Left forelimb (tissue), 1 donor: ENCODE measurements at regions not wholly inside any gene's neighbourhood (a gene's known extent, or its start where the extent isn't known, plus 50 kb on each side); places are given as distances from the start of the nearest gene placed in this dataset.
"Not testable (repeated sequence)": the region's sequence is repeated elsewhere in the genome, so short reads cannot be mapped to it uniquely, and the experiment has no call there.

Source experiments
- DNase-seq: peaks from one replicate; pipeline ENCODE4 v3.0.0-alpha.2; 2018; ENCODE audit warnings: low spot score

DNA sequence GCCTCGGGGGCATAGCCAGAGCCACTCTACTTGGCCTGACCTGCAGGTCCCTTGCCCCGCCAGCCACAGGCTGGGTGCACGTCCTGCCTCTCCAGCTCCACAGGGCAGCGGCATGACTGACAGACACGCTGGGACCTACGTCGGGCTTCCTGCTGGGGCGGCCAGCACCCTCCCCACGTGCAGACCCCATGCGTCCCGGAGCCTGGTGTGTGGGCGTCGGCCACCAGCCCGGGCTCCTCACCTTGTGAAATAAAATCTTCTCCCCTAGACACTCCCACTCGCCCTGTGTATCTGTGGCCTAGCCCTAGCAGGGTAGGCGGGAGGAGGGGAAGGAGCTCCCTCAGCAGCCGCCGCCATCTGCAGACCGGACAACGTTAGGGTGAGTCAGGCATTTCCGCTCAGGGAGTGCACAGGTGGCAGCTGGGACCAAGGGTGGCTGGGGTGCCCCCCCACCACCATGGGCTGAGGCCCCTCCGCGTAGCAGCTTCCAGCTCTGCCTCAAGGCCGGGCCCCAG is 119.5 kb downstream of the IGLL1 start:
- DNase-seq = not testable (repeated sequence)

DNA sequence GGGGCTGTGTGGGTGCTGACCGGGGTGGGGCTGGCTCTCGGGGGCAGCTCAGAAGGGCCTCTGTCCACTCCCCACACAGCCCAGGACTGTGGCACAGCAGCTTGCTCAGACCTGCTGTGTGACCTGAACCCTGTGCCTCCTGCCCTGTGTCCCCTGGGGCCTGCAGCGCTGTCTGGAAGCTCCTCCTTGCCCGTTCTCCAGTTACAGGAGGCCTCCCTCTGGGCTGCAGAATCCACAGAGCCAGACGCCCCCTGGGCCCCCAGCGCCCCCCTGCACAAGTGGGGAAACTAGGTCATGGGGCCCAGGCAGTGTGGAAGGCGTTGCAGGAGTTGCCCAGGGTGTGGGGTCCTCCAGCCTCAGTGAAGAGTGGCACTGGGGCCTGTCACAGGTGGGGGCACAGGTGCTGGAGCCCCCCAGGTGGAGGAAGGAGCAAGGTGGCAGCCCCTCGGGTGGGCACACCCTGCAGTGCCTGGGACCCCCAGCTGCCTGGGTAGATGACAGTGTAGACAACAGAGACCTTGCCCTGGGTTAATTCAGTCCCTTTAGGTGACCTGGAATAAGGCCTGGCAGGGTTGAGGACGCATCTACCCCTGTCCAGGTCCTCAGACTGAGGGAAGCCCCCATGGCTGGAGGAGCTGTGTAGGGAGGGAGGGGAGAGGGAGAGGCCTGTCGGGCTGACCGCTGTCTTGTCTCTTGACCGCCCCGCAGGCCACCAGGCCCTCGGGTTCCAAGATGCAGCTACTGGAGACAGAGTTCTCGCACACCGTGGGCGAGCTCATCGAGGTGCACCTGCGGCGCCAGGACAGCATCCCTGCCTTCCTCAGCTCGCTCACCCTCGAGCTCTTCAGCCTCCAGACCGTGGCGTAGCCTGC is 120.2 kb downstream of the IGLL1 start:
- not testable (repeated sequence) for DNase-seq

GRCh38 chr22:23458663-23459541 is 121.2 kb downstream of the IGLL1 start:
- no peak for DNase-seq

GRCh38 chr22:23457380-23457985 is 122.6 kb downstream of the IGLL1 start:
- no peak for DNase-seq

DNA sequence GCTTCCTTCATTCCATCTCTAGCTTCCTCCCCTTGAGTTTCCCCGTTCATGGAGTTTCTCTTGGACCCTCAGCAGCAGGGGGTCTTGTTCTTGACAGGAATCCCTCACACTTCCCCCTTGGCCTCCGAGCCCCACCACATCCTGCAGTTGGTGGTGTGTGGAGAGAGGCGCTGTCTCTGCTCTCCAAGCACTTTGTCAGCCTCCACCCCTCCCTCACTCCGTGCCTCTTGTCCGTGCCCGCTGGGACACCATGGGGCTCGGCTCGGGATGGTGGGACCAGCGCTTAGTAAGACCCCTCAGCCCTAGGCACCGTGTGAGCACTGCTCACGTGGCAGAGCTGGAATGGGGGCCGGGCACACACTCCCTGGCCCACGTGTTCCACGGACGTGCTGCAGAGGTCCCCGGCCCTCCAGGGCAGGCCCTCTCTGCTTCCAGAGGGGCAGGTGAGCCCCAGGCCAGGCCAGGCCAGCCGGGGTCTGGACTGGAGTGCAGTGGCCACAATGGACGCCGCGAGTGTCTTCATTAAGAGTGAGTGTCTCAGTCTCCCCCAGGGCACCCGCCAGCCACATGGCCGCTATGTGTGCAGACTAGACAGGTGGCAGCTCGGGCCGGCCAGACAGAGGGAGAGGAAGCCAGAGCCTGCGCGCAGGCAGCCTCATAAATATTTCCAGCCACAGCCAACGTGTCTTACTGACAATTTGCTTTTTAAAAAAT is 123.3 kb downstream of the IGLL1 start:
- DNase-seq = not testable (repeated sequence)

DNA sequence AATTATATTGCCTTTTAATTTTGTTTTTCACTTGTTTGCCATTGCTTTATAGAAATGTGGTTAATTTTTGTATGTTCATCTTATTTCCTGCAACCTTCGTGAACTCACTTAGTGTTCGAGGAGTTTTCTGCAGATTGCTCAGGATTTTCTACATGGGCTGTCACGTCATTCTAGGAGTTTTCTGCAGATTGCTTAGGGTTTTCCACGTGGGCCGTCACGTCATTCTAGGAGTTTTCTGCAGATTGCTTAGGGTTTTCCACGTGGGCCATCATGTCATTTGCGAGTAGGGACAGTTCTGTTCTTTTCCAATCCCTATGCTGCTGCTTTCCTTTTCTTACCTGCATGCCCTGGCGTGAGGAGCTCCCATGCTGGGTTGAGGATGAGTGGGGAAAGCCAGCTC is 125.7 kb downstream of the IGLL1 start:
- not testable (repeated sequence) for DNase-seq

- DNase-seq = no peak
Measured at GRCh38 chr22:23453277-23453676, 126.8 kb downstream of the IGLL1 start.

- no peak for DNase-seq
Measured at GRCh38 chr22:23452231-23453010, 127.7 kb downstream of the IGLL1 start.

DNA sequence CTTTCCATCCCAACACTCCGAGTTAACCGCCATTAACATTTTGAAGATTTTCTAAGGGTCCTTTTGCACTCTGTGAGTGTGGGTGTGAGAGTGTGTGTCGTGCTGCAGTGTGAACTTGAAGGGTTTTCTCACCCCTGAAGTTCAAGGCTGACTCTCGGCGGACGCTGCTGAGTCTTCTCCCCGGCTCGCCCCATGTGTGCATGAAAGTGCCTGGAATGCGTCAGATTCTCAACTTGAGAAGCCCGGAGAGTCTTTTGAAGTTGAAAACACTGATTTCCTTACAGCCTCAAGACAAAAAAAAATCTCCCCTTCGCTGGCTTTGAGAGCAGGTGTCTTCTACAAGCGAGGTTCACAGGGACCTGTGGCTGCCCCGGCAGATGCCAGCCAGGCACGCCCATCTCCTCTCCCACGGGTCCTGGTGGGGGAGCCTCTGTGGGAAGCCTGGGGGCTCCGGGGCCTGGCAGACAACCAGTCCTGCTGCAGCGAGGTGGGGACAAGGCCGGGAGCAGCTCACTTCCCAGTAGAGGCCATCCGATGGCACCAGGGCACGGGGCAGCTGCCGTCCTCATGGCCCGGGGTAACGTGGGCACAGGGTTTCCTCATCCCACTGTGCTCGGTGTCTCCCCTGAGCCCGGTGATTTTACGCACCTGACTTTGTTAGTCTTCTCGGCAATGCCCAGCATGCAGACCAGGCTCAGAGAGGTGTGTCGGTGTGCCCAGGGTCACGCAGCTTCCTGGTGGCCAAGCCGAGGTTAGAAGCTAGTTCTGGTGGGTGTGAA is 128.4 kb downstream of the IGLL1 start:
- DNase-seq = not testable (repeated sequence)

GRCh38 chr22:23450821-23451220 is 129.3 kb downstream of the IGLL1 start:
- not testable (repeated sequence) for DNase-seq

- no peak for DNase-seq
Measured at GRCh38 chr22:23450434-23450795, 129.7 kb downstream of the IGLL1 start.

- DNase-seq = not testable (repeated sequence)
Measured at GRCh38 chr22:23449748-23450433, 130.2 kb downstream of the IGLL1 start.

GRCh38 chr22:23448499-23449288 is 131.4 kb downstream of the IGLL1 start:
- DNase-seq = not testable (repeated sequence)

DNA sequence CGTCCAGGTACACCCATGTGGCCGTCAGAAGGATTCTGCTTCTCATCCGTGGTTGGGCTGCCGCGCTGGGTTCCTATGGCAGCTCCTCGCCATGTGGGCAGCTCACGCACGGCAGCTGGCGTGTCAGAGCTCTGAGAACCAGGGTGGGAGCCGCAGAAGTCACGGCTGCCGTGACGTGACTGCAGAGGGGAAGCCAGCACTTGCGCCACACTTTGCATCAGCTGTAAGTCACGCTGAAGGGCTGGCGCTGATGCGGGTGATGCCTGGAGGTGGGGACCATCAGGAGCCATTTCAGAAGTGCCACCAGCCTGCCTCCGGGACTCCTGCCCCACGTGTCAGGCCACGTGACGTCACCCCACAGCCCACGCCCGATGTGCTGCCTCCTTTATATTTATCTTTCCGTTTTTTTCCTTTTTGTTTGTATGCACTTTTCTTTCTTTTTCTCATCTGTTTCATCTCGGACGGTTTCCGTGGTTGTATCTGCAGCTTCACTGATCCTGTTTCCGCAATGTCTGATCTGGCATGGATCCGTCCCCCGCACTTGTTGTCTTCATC is 133.2 kb downstream of the IGLL1 start:
- DNase-seq = no peak

- DNase-seq = not testable (repeated sequence)
Measured at GRCh38 chr22:23446194-23446593, 133.9 kb downstream of the IGLL1 start.

- DNase-seq = not testable (repeated sequence)
Measured at GRCh38 chr22:23443905-23444304, 136.2 kb downstream of the IGLL1 start.

DNA sequence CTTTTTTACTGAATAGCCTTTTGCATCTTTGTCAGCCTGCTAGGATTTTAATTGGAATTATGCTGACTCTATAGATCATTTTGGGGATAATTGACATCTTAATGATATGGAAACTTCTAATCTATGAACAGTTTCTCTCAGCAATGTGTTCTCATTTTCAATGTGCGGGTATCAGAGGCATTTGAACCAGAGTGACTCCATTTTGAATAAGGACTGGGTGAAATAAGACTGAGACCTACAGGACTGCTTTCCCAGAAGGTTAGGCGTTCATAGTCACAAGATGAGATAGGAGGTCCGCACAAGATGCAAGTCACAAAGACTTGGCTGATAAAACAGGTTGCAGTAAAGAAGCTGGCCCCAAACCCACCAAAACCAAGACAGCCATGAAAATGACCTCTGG is 140.5 kb downstream of the IGLL1 start:
- not testable (repeated sequence) for DNase-seq

- no peak for DNase-seq
Measured at GRCh38 chr22:23438216-23438615, 141.9 kb downstream of the IGLL1 start.
